ENCODE measurements at regions not wholly inside any gene's neighbourhood (a gene's known extent, or its start where the extent isn't known, plus 50 kb on each side); places are given as distances from the start of the nearest gene placed in this dataset.

DNA sequence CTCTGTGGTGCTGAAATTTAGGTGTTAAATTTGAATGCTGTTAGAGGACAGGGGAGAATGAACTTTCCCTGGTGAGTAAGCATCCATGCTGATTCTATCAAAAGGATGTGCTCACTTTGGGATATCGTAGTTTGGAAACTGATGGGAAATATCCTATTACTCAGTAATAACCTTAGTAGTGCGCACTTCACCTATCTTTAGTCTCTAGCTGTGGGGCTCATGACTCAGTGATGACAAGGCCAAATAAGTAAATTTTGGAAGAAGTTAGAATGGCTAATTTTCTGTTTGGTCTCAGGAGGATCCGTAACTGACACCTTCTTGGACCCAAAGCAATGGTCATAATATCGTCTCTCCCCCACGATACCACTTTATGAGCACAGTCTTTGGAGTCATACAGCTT, 448.4 kb downstream of the PSAT1 start:
- no peak for DNase-seq

DNA sequence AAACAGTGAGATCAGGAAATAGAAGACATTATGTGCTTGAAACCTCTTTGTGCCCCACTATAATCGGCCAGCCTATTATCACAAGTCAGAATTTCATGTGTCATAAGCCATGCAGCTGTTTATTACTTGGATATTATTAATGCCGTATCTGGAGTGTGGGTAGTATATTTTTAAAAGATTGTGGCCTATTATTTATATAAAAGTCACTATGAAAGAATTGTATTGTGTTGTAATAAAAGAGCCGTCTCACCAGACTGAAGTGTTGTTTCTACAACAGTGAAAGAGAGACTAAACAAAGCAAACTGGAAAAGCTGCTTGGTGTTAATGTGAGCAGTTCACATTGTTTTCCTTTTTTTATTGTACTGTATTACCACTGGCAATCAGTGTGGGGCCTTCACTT, 449.1 kb downstream of the PSAT1 start:
- DNase-seq, result no peak

DNA sequence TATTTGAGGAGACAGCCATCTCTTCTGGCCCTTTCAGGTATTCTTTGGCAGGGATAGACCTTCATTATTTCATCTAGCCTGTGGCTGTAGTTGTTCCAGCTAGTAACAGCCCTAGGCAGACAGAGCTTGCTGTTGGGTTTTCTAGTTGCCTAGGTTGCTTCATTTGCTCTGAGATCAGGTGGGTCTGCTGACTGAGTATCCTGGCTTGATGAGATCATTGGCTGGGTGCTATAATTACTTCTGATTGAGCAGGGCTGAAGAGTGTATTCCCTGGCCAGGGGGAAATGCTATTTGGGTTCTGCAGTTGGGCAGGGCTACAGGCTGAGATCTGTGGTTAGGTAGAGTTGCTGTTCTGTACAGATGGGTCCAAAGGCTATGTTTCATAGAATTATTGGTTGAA, 456.1 kb downstream of the PSAT1 start:
- DNase-seq, result no peak

DNA sequence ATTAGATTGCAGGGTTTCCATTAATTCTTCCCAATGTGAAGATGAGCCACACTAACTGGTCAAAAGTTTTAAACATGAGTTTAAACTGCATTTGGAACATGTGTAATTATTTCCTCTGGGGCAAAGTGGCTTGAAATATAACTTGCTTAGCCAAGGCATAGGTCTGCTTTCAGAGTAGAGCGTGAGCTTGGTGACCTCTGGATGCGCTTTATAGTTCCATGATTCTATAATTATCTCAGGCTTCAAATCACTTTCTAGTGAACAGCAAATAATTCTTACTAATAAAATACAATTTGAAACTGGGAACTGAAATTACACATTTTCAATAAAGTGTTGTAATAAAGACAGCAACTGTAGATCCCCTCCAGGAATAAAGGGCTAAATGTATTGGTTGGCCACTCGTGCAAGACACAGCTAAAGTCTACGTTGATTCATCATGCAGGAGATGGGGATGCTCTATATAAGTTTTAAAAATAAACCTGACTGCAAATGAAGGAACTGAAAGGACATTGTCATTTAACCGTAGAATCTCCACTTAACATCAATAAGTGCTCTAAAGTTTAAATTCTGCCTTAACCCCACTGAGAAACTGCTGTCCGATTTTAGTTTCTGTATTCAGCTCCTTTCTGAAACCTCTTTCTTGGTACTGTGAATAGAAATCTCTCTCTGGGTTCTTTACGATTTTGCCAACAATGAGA, 460.0 kb downstream of the PSAT1 start:
- DNase-seq, result no peak

DNA sequence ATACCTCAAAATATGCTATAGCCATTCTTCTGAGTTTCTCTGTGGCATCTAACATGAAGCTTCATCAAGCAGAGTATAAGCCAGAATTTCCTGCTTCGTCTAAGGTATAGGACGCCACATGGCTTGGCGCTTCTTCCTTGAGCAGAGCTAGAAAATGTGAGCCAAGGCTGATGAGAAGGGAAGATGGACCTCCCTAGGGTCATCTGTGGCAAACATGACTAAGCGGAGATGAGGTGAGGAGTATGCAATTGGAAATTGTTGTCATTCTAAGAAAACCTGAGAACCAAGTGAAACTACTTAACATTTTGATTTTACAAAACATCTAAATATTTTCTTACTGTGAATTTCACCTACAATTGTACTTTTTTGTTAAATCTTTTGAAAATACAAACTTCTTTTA, 466.5 kb downstream of the PSAT1 start:
- no peak for DNase-seq

DNA sequence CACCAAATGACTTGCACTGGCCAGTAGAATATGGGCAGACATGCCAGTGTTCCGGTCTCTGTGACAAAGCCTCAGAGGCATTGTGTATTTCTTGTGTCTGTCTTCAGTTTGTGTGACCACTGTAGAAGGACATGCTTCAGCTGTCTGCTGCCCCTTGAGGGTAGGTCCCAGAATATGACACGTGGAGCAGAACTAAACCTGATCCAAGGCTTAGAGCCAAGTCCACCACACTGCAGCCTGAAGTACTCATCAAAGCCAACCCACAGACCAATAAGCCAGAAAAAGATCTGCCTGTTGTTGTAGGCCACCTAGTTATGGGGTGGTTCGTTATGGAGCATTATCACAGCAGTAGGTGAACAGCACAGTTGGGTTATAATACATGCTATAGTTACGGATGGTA, 468.9 kb downstream of the PSAT1 start:
- peak; percentile 26 for DNase-seq

DNA sequence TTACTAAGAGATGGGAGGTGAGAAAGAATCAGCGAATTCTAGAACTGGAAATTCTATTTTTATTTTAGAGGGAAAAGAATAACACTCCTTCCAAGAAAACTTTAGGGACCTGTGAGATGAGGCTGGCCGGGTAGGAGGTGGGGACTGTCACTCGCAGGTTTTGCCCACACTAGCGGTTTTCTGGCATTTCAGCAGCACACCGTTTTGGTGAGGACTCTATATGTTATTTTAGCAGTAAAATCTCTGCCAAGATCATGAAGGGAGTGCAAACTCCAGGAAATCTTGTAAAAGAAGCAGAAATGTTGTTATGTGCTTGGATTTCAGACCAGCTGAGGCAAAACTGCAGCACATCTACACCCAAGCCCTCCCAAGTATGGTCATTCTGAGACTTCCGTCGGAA, 470.6 kb downstream of the PSAT1 start:
- no peak for DNase-seq

DNA sequence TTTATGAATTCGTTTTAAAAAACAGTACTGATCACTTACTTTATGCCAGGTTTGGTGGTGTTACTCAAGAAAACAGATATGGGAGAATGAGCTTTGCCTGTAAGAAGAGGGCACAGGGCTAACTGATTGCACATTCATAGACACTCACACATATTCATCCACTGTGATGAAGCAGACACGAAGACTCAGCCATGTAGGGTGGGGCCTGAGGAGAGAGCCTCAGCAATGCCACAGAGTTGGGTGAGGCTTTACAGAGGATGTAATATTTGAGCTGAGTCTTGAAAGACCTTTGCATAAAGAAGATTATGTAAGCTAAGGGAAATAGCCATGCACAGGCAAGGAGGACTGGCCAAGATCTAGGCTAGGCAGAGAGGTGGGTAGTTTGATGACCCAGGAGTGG, 472.8 kb downstream of the PSAT1 start:
- no peak for DNase-seq

DNA sequence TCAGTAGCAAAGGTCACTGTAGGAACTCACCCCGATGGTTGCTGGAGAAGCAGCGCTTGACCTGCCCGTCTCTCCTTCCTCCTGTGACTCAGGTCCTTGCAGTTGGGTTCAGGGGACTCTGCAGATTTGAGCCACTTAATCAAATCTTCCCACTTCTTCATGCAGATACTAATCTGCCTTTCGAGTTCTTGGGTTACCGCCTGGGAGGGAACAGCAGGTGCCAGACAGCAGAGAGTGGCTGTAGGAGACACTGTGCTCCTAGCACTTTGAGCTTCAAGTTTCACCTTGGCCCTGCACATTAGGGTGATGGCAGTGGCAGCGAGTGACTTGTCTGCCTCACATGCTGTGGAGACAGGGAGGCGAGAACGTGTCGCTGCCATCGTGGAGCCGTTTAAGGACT, 478.3 kb downstream of the PSAT1 start:
- DNase-seq, result no peak

DNA sequence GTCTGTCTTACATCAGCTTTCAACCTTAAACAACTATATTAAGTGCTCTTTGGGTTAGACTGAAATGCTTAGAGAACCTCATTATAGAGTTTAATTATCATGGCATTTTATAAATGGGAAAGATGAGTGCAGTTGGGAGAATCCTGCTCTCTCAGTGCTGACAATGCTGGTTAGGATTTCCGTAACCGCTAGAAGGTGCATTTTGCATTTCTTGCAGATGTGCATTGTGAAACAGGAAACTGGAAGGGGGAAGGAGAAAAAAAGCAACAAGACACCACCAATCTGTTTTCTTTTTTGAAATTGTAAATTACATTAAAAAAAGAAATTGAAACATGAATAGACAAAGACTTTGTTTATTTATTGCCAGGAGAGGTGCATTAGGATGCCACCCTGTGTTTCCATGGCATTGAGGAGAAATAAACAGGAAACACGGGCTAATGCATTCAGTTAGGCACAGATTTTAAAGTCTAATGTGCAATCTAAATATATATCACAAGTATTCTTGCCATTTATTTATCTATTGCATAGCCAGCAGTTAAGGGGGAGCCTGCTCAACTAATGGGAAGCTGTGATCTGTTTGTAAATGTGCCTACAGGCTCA, 478.9 kb downstream of the PSAT1 start:
- no peak for DNase-seq

DNA sequence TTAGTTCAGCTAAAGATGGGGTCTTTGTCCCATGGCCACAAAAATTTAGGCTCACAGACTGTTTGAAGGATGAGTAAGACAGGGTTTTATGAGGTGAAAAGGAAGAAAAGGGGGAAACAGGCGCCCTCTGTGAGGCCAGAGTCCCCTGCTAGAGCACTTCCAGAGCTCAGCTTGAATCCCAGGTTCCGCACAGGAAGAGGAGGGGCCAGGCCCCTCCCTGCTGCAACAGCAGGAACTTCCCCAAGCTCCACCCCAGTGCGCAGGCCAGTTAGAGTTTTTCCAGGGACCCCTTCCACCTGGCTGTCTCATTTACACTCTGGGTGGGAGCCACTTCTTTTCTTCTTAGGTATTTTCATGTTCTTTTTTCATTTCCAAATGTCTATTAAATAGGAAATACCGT, 480.8 kb downstream of the PSAT1 start:
- no peak for DNase-seq

DNA sequence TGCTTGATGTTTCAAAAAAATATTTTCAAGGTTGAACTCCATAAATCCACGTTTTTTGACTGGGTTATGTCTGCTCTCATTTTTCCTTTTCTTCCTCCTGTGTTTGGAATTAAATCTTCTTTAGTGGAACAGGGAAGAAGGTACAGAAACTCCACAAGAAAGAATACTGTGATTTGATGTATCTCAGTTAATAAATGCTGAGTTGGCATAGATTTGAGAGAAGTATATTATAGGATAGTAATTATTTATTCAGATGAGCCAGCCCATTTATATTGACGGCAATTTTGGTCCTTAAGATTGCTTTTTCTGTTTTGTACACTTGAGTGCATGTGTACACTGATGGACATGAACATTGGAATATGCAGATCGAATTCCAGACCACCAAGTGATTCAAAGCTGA, 481.4 kb downstream of the PSAT1 start:
- no peak for DNase-seq

DNA sequence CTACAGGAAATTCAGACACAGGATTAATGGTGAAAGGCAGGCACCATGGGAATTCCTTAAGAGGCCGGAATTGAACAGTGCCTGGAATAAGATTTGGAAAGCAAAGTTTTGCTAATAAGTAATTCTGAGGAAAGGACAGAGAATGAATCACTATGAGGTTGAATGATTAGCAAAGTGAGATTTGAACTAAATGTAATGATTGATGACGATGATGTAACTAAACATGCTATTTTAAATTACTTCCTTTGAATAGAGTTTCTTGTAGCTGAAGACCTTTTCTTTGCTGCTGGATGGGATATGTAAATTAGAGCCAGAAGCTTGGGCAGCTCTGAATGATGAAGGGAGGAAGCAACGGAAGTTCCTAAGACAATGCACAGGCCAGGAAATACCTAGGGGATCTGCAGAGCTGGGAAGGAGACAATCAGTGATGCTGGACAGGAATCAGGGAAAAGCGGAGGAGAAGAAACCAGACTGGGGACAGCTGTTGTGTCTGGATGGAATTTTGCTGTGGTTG, 482.0 kb downstream of the PSAT1 start:
- peak; percentile 37 for DNase-seq

DNA sequence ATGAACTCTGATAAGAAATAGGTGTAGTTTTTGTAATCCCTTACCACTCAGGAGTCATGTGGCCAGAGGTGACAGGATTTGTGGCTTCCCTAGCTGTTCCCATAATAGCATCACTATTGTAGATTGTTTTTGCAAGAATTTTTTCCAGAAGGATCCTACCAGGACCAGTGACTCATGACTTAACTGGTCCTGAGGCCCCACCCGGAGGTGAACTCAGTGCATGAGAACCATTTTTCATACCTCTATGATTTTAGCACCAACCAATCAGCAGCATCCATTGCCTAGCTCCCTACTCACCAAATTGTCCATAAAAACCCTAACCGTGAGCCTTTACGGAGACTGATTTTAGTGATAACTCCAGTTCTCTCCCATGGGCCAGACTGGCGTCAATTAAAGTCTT, 484.8 kb downstream of the PSAT1 start:
- DNase-seq, result no peak

DNA sequence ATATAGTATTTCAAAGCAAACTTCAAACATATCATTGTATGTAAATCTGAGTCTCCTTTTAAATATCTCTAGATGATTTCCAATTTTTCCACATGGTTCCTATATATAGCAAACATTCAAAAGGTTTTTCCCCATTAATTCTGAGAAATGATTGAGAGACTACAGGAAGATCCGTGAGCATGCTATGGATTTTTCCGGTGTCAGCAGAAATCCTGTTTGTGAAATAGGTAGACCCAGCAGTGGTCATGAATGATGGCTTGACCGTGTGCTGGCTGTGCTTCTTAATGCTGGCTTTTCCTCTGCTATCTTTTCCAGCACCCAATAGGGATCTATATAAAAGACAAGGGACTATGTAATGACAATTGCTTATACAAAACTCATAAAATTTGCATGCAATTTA, 485.3 kb downstream of the PSAT1 start:
- no peak for DNase-seq

DNA sequence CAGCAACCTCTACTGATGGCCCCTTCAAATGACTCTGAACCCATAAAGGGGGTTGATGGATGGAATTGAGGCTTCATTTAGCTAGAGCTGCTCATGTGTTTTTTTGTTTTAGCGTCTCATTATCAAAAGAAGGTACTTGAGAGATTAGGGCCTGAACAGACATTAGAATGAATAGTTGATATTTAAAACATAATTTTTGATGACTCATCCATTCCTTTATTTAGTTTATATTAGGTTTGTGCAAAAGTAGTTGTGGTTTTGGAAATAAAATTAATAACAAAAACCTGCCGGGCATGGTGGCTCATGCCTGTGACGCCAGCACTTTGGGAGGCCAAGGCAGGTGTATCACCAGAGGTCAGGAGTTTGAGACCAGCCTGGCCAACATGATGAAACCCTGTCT, 485.9 kb downstream of the PSAT1 start:
- DNase-seq, result no peak

DNA sequence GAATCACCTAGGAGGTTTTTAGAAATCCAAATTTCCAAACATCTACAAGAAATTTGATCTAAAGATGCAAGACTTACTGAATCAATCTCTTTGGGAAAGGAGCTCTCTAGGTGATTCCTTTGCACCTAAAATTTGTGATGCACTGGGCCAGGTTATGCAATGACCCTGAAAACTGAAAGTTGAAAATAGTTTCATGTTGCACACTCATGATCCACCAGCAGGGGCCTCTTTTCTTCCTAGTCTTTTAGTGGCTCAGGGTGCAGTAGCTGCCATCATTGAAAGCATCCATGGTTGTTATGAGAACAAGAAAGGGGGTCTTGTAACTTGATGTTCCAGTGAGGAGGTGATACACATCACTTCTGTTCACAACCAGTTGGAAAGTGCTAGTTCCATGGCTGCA, 486.8 kb downstream of the PSAT1 start:
- DNase-seq, result no peak

DNA sequence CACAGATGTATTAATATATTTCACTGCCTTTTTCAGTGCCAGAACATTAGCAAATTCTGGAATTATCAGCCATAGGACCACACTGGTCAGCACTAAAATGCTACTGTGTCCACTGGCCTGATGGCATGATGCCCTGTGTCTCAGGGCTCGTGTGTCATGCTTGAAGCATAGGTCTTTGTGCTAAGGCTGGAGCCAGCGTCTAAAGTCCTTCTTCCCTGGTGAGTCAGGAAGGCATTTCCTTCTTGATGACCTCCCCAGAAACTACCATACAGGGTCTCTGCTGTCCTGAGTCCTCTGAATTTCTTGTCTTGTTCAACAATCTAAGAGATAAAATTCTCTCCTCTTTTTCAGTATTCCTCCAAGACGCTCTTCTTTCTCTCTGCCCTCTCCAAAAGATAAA, 489.9 kb downstream of the PSAT1 start:
- no peak for DNase-seq

DNA sequence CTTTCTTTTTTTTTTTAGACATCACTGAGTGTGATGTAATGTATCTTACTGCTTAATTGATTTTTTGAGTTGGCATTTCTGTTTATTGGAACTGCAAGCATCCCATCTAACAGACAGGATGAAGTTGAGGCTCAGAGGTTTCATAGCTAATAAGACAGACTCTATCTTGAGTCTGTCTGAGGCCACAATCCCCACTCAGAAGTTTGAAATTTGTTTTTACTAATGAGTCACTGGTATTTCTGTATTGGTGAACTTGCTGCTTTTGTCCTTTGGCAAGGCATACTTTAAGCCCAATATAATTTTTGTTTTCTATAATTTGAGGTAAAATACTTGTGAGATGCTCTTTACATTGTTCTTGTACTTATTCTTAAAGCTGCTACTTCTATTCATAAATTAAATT, 491.2 kb downstream of the PSAT1 start:
- no peak for DNase-seq

DNA sequence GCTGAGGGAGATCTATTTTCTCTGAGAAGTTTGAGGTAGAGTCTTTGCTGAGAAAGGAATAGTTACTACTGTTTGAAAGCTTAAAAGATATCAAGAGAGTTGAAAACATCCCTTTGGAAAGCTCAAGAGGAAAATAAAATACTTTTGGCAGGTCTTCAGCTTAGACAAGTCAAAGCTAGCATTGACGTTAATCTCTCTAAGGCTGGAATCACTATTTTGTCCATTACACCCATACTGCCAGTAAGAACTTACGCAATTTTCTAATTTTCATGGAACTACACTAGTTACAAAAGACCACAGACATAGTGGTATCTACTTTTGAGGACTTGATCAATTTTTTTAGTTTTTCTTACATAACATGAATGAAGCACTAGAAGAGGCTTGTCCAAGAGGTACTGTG, 494.9 kb downstream of the PSAT1 start:
- DNase-seq, result no peak

DNA sequence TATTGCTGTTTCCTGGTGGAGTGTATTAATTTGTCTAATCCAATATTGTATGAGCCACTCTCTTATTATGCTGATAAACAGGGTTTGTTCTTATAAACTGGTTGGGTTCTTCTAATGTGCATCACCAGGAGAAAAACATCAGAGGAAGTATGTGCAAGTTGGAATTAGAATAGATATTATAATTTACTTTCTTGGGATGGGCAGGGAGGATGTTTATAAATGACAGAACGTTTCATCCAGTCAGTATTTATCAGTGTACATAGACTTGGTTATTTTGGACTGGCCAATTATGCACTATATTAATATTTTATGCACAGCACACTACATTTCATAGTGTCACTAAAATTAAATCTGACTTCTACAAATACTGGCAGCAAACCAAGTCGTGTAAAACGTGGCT, 495.8 kb downstream of the PSAT1 start:
- DNase-seq, result no peak

DNA sequence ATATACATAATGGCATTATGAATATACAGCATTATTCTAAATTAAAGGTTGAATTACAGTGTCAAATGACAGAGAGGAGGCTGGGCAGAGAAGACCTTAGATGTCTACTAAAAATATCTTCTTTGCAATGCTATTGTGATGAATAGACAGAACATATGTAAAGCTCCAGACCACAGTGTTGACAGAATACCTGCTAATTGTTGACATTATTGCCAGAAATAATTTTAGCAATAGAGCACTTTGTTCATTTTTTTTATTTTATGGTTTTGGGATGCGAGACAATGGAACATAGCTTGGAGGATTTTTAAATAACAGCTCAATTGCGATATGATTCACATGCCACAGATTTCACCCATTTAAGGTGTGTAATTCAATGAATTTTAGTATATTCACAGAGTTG, 508.8 kb downstream of the PSAT1 start:
- DNase-seq, result no peak

DNA sequence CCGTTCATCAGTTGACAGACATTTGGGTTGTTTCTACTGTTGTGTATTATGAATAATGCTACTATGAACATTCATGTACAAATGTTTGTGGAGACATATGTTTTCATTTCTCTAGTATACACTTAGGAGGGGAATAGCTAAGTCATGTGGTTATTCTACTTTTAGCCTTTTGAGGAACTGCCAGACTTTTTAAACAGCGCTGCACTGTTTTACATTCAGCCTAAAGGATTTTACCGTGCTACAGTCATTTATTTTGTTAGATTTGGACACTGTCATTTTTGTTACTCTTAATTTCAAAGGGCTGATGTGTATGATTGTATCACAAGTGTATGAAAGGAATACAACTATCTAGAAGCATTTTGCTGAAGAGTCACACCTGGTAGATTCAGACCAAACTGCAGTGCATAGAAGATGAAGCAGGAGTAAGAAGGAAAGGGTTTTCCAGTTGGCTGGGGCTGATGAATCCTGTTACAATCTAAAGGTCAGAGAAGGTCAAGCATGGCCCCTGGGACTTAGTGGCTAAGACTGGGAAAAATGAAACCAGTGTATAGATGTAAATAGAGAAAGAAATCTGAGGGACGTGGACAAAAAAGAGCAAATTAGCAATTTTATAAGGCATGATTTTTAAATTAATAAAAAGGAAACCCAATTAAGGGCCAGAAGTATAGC, 509.7 kb downstream of the PSAT1 start:
- no peak for DNase-seq

DNA sequence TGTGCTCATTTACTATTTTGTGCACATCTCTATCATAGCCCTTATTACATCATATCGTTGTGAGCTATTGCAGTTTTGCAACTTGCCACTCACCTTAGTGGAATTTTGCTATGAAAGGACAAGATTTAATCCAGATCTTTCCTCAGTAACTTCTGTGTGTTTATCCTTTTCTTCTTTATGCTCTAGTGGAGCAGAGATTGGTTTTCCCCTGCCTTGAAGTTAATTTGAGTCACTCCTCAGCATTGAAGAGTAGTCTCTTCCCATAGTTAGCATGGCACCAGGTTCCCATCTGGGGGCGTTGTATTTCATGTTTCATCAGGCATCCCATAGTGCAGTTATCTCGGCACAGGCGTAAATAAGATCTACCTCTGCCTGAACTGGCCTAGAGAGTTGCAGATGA, 510.4 kb downstream of the PSAT1 start:
- DNase-seq, result no peak

DNA sequence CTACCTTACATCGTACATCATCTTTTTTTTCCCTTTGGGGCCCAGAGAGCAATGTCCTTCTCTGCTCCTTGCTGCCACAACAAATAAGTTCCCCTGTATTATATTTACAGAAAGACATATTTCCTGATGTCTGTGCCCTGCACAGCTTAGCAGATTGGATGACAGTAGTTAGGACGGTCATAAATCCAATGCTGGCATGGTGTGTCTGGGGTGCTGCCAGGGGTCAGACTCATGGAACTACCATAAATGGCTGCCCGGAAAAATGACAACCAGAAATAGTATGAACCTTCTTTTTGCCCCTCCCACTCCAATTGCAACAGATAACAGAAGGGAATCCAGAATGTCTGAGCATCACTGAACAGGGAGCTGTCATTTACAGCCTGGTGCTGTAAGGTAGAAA, 511.1 kb downstream of the PSAT1 start:
- DNase-seq, result no peak
